HG03575 (cell line): ENCODE measurements at regions not wholly inside any gene's neighbourhood (a gene's known extent, or its start where the extent isn't known, plus 50 kb on each side); places are given as distances from the start of the nearest gene placed in this dataset.
"Not testable (repeated sequence)": the region's sequence is repeated elsewhere in the genome, so short reads cannot be mapped to it uniquely, and the experiment has no call there.

Source experiments
- ATAC-seq: cut with Tn5 transposase; IDR thresholded peaks from one replicate; pipeline ENCODE4 v1.9.1; 2021; ENCODE audit not compliant: unreplicated experiment, insufficient number of reproducible peaks, low FRiP score; ENCODE audit errors: extremely low read depth

DNA sequence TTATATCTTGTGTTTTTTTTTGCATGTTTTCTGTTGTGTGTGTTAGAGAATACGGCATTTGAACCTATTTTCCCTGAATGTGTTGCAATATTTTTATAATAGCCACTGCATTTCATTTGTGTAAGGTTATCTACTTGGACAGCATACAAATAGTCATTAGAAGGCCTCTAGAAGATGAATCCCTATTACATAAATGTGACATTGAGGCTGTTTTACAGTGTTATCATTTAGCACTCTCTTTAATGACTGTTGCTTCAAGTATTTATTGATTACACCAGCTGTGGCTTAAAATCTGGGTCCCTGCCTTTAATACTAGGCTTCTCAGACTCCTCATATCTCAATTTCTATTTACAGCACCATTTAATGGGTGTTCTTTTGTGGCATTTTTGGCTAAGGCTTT, 465.8 kb downstream of the FRK start:
- ATAC-seq, result no peak

- no peak for ATAC-seq
These were observed 468.7 kb downstream of the FRK start for GRCh38 chr6:115592025-115592424.

DNA sequence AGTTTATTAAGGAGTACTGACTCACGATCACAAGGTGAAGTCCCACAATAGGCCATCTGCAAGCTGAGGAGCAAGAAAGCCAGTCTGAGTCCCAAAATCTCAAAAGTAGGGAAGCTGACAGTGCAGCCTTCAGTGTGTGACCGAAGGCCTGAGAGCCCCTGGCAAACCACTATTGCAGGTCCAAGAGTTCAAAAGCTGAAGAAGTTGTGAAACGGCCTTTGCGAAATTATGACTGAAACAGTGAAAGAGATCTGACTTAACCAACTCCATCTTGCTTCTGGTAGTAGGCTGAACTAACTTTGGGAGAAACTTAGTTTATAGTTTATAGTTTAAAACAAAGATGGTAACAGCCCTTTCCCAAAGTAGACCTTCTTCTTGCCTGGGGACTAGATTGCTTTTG, 471.6 kb downstream of the FRK start:
- not testable (repeated sequence) for ATAC-seq

DNA sequence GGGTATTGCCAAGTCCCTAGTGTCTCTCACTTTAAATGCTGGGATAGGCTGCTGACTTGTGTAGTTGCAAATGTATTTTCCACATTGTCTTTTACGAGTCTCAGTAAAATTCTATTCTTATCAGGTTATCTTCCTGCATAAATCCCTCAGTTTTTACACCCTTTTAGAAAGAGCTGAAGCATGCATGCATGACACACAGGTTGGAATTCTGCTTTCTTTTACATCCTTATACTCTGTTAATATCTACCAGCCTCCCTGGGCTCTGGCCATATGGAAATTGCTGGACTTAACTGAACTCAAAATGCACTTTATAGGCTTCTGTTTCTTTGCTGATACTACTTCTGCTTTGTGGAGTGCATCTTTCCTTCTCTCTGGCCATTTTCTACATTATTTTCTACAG, 477.4 kb downstream of the FRK start:
- ATAC-seq, result no peak

DNA sequence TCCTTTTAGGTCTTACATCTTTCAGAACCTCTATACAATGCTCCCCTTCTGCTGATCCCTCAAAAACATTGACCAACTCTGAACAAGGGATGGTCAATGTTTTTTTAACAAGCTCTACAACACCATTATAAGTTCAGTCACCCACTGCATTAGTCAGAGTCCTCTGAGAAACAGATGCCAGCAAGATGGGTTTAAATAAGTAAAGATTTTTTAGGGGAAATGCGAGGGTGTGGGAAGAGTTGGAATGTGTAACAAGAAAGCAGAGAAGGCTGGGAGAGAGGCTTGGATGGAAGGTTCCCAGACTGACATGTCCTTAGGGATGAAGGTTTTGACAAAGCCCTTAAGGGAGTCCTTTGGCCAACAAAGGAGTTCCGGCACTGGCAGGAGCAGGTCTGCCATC, 478.3 kb downstream of the FRK start:
- ATAC-seq, result no peak

- not testable (repeated sequence) for ATAC-seq
These were observed 481.1 kb downstream of the FRK start for GRCh38 chr6:115579565-115579964.

- no peak for ATAC-seq
These were observed 483.4 kb downstream of the FRK start for GRCh38 chr6:115577270-115577669.

DNA sequence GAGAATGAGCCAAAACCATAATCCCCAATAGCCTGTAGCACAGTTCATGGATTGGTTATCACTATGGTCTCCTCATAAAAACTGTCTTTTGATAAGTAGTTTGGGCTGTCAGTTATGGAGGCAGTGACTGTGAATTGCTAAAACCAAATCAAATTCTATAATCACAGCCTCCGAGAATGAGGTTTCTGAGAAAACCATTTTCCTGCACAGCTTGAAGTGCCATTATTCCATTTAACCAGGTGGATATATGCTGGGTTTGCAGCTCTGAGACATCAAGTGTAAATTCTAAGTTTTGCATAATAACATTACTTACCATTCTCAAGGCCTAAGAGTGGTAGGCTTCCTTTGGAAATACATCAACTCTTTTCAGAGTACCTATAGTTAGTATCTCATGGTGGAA, 485.4 kb downstream of the FRK start:
- ATAC-seq, result no peak

- no peak for ATAC-seq
These were observed 486.8 kb downstream of the FRK start for GRCh38 chr6:115573861-115574260.

- no peak for ATAC-seq
These were observed 490.4 kb downstream of the FRK start for GRCh38 chr6:115570331-115570730.

DNA sequence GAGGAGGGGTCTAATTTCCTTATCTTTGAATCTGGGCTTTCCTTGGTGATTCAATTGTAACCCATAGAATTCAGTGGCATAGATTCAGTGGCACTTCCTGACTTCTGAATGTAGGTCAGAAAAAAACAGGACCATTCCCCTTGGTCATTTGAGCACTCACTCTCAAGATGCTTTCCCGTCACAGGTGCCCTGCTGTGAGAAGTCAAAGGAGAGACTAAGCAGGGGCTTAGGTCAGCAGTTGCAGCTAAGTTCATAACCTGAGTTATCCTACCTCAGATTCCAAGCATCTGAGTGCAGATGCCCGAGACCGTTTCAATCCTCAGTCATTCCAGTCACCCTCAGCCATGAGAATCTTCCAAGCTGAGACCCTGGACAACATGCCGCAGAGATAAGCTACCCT, 506.6 kb downstream of the FRK start:
- ATAC-seq, result no peak

DNA sequence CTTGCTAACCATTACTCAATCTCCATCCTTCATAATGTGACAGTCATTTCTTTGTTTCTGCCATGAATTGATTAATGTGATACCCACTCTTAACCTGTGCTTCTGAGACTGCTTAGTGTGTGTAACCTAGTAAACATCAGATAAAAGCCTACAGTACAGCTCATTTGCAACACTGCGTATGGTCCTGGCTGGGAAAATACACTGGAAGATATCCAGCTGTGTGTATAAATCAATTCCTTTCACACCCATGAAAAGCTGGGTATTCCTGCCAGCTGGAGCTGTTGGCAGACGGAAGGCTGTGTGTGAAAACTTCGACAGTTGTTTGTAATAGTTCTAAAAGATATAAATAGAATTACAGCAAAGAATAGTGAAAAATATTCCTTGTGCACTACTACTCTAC, 509.2 kb downstream of the FRK start:
- no peak for ATAC-seq

DNA sequence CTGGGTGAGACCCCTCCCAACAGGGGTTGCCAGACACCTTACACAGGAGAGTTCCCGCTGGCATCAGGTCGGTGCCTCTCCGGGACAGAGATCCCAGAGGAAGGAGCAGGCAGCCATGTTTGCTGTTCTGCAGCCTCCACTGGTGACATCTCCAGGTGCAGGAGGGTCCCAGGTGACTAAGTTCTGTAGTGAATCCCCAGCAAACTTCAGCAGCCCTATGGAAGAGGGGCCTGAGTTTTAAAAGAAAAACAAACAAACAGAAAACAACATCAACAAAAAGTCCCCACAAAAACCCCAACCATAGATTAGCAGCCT, 515.1 kb downstream of the FRK start:
- no peak for ATAC-seq

DNA sequence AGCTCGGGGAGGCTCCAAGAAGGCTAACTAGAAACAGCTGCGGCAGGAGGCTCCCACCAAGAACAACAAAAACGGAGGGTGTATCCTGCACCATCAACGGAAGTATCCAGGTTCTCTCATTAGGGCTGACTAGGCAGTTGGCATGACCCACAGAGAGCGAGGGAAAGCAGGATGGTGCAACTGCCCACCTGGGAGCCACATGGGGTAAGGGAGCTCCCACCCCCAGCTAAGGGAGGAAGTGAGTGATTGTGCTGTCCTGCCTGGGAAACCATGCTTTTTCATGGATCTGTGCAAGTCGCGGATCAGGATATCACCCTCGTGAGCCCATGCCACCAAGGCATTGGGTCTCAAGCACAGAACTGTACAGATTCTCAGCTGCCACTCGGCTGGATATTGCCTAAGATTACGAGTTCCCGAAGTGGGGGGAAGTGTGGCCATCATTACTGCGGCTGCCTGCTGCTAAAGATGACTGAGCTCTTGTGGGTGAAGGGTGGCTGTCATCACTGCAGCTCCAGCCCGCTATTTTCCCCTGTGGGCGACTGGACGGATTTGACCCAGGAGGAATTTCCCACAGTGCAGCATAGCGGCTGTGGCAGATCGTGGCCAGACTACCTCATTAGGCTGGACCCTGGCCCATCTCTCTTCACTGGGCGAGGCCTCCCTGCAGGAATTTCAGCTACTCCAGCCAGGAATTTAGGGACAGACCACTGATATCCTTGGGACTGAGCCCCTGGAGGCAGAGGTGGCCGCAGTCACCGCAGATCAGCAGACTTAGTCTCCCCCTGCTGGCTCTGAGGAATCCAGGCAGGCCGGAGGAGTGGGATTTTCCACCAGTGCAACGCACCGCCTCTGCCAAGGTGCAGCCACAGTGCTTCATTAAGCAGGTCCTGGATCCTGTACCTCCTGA, 515.7 kb downstream of the FRK start:
- no peak for ATAC-seq

GRCh38 chr6:115540077-115540869, 520.4 kb downstream of the FRK start:
- ATAC-seq, result no peak

GRCh38 chr6:115539531-115539930, 521.2 kb downstream of the FRK start:
- no peak for ATAC-seq

DNA sequence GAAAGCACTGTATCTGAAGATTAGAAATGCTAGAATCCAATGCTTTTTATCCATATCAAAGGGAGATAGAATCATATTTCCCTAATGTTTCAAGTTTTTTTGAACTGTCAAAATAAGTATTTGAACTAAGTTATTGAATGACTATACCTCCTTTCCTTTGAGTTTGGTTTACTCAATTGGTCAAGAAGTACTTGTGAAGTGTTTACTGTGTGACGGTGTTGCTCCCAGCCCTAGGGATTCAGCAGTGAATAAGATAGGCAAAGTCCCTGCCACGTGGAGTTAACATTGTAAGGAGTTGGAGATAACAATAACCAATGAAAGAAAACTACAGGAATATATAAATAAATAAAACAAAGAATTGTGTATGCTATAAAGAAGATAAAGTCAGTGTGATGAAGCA, 535.9 kb downstream of the FRK start:
- no peak for ATAC-seq

DNA sequence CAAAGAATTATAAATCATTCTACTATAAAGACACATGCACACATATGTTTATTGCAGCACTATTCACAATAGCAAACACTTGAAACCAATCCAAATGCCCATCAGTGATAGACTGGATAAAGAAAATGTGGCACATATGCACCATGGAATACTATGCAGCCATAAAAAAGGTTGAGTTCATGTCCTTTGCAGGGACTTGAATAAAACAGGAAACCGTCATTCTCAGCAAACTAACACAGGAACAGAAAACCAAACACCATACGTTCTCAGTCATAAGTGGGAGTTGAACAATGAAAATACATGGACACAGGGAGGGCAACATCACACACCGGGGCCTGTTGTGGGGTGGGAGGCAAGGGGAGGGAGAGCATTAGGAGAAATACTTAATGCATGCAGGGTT, 538.9 kb downstream of the FRK start:
- not testable (repeated sequence) for ATAC-seq

DNA sequence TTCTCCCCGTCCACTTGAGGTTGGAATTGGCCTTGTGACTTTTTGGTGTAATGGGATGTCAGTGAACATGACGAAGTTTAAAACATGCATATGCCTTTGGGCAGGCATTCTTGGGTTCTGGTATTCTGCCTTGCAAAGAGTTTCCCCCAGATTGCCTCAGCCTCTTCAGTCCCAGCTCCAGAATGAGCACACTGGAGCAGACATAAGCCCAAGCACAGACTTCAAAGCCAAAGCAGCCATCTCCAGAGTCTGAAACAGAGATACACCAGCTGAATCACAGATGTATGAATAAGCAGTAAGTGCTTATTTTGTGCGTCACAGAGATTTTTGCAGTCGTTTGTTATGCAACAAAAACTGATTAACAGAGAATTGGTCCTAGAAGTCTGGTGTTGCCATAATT, 546.0 kb downstream of the FRK start:
- ATAC-seq, result no peak

- no peak for ATAC-seq
These were observed 547.8 kb downstream of the FRK start for GRCh38 chr6:115512923-115513322.
